OCI-LY3 (cell line): ENCODE measurements at regions not wholly inside any gene's neighbourhood (a gene's known extent, or its start where the extent isn't known, plus 50 kb on each side); places are given as distances from the start of the nearest gene placed in this dataset.

ENCODE experiments used
- H2AFZ ChIP-seq: fragments of 200-600, 300-600 bp; shearing (Covaris generic); 2 replicates; pipeline ENCODE4 v1.6.0; 2014; ENCODE audit warnings: antibody characterized with exemption, low read depth, low read length
- H3K27ac ChIP-seq: fragments of 200-600, 300-600 bp; sonication (generic); 2 replicates; pipeline ENCODE4 v1.5.1; 2014; ENCODE audit warnings: mild to moderate bottlenecking, low read length, moderate library complexity, mixed read lengths
- H3K27me3 ChIP-seq: fragments of 200-600, 300-600 bp; sonication (generic); 2 replicates; pipeline ENCODE4 v1.6.1; 2014; ENCODE audit warnings: low read depth, low read length, mixed read lengths
- H3K36me3 ChIP-seq: fragments of 200-600, 300-600 bp; sonication (generic); replicated peaks from 2 replicates; pipeline ENCODE3; 2014; ENCODE audit warnings: low read depth, low read length, mixed read lengths
- H3K4me1 ChIP-seq: fragments of 300-600, 200-600 bp; sonication (generic); 2 replicates; pipeline ENCODE4 v1.6.1; 2014; ENCODE audit warnings: low read length, mixed read lengths
- H3K4me2 ChIP-seq: fragments of 200-600, 300-600 bp; sonication (generic); 2 replicates; pipeline ENCODE4 v1.6.1; 2014; ENCODE audit warnings: low read length, mixed read lengths
- H3K4me3 ChIP-seq: fragments of 300-600, 200-600 bp; sonication (generic); 2 replicates; pipeline ENCODE4 v1.5.1; 2014; ENCODE audit warnings: antibody characterized with exemption, mild to moderate bottlenecking, low read length, moderate library complexity
- H3K79me2 ChIP-seq: fragments of 300-600, 200-600 bp; shearing (Covaris generic); 2 replicates; pipeline ENCODE4 v1.6.1; 2014; ENCODE audit warnings: mild to moderate bottlenecking, low read length, mixed read lengths
- H3K9ac ChIP-seq: fragments of 300-600, 200-600 bp; shearing (Covaris generic); 2 replicates; pipeline ENCODE4 v1.6.0; 2014; ENCODE audit warnings: mild to moderate bottlenecking, low read length, moderate library complexity
- H3K9me3 ChIP-seq: fragments of 200-600, 300-600 bp; shearing (Covaris generic); 2 replicates; pipeline ENCODE4 v1.6.1; 2014; ENCODE audit warnings: low read length, mixed read lengths; ENCODE audit not compliant: insufficient read depth
- H4K20me1 ChIP-seq: fragments of 200-600, 300-600 bp; sonication (generic); 2 replicates; pipeline ENCODE4 v1.6.1; 2016; ENCODE audit warnings: low read length, mixed read lengths; ENCODE audit not compliant: insufficient read depth
- EZH2phosphoT487 ChIP-seq: fragments of 200-600 bp; shearing (Covaris generic); IDR thresholded peaks from 2 replicates; pipeline ENCODE4 v1.6.1; 2018; ENCODE audit warnings: antibody characterized with exemption, mixed run types, low read depth
- TF ChIP-seq, protein P1 (sequence below): fragments of 200-600, 300-600 bp; sonication (generic); IDR thresholded peaks from 2 replicates; pipeline ENCODE4 v1.5.1; 2014; ENCODE audit warnings: antibody characterized with exemption, low read length, low read depth

DNA sequence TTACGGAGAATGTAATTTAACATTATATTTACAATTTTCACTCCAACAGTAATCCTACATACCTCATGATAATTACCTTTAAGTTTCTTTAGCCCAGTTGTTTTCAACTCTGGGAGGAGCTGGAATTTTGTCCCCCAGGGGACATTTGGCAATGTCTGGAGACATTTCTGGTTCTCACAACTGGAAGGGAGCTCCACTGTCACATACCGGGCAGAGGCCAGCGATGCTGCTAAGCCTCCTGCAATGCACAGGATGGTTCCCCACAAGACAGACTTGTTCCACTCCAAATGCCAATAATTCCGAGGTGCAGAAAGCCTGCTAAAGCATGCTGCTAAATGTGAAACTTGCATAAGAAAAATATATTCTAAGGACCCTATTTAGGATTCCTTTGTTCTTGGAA lies 251.1 kb upstream of the IRX5 start:
- H2AFZ ChIP-seq = no peak overlapping the region
- TF ChIP-seq, protein P1, sequence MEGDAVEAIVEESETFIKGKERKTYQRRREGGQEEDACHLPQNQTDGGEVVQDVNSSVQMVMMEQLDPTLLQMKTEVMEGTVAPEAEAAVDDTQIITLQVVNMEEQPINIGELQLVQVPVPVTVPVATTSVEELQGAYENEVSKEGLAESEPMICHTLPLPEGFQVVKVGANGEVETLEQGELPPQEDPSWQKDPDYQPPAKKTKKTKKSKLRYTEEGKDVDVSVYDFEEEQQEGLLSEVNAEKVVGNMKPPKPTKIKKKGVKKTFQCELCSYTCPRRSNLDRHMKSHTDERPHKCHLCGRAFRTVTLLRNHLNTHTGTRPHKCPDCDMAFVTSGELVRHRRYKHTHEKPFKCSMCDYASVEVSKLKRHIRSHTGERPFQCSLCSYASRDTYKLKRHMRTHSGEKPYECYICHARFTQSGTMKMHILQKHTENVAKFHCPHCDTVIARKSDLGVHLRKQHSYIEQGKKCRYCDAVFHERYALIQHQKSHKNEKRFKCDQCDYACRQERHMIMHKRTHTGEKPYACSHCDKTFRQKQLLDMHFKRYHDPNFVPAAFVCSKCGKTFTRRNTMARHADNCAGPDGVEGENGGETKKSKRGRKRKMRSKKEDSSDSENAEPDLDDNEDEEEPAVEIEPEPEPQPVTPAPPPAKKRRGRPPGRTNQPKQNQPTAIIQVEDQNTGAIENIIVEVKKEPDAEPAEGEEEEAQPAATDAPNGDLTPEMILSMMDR = no peak
- no peak for TF ChIP-seq EZH2phosphoT487
- H3K4me1 ChIP-seq = no peaks in the 10 kb centered on the region
- no peaks in the 10 kb centered on the region for H3K36me3 ChIP-seq
- H3K79me2 ChIP-seq = no peaks in the 10 kb centered on the region
- H3K4me2 ChIP-seq = no peak overlapping the region
- no peak overlapping the region for H3K9ac ChIP-seq
- H3K27ac ChIP-seq = no peak overlapping the region
- H3K4me3 ChIP-seq = no peak overlapping the region
- H3K9me3 ChIP-seq = no peaks in the 10 kb centered on the region
- H3K27me3 ChIP-seq = no peaks in the 10 kb centered on the region
- no peaks in the 10 kb centered on the region for H4K20me1 ChIP-seq

DNA sequence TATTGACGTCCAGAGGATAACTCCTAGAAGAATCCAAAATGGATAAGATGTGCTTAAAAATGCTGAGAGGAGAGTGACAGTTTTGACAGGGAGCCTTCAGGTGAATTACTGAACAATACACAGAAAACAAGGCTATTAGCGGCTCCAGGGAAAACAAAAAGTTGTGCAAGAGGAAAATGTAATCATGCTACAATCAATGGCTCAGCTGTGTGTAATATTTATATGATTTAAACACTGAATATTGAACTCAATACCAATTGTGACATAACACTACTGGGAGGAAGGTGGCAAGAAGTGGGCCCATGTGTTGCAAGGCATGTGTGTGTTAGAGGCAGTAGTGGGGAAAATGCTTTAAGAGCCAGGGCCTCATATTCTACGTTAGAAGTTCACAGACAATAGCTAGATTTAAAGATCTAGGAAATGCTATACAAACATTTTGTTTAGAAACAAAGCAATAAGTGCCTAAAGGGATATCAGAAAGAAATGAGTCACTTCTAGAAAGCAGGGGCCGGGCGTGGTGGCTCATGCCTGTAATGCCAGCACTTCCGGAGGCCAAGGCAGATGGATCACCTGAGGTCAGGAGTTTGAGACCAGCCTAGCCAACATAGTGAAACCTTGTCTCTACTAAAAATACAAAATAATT lies 253.2 kb upstream of the IRX5 start:
- TF ChIP-seq, protein P1 = no peak
- no peak for TF ChIP-seq EZH2phosphoT487
- H3K4me1 ChIP-seq = no peaks in the 10 kb centered on the region
- no peaks in the 10 kb centered on the region for H3K27me3 ChIP-seq
- H2AFZ ChIP-seq = no peak overlapping the region
- H3K4me2 ChIP-seq = no peak overlapping the region
- H3K4me3 ChIP-seq = no peak overlapping the region
- H3K27ac ChIP-seq = no peak overlapping the region
- H3K36me3 ChIP-seq = no peaks in the 10 kb centered on the region
- no peaks in the 10 kb centered on the region for H4K20me1 ChIP-seq
- no peaks in the 10 kb centered on the region for H3K9me3 ChIP-seq
- H3K79me2 ChIP-seq = no peaks in the 10 kb centered on the region
- no peak overlapping the region for H3K9ac ChIP-seq

DNA sequence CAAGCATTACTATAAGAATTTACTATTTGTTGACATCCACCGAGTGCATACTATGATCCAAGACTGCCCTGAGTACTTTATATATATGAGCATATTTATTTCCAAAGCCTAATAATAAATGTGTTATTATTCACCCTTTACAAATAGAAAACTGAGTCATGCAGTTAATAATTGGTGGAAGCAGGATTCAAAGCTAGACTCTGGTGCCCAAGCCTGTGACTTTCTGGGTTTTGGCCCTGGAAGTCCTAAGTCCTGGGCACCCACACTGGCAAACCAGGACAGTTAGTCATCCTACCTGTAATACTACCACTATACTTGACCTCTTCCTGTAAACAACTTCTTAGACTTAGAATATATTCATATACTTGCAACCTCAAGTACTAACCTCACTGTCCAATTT lies 257.4 kb upstream of the IRX5 start:
- H3K36me3 ChIP-seq = no peaks in the 10 kb centered on the region
- no peaks in the 10 kb centered on the region for H3K79me2 ChIP-seq
- H3K27me3 ChIP-seq = no peaks in the 10 kb centered on the region
- H3K4me1 ChIP-seq = no peaks in the 10 kb centered on the region
- no peak overlapping the region for H3K4me3 ChIP-seq
- TF ChIP-seq, protein P1 = no peak
- TF ChIP-seq EZH2phosphoT487 = no peak
- H4K20me1 ChIP-seq = no peaks in the 10 kb centered on the region
- H2AFZ ChIP-seq = no peak overlapping the region
- H3K27ac ChIP-seq = no peak overlapping the region
- no peaks in the 10 kb centered on the region for H3K9me3 ChIP-seq
- no peak overlapping the region for H3K9ac ChIP-seq
- H3K4me2 ChIP-seq = no peak overlapping the region

DNA sequence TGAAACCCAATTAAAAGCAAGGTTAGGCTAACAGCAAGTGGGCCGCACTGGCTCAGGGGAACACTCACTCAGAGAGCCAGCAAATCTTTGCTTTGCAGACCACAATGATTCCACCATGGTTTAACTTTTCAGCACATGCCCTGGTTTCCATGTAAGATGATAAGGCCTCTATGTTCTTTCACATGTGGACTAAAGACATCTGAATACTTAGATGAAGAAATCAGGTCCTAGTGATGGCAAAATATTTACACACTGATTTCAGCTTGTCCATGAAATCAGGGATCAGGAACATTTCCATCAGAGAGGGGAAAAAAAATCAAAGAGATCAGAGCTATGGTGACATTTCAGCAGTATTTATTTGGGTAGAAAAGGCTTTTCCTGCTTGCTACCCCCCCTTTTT lies 258.2 kb upstream of the IRX5 start:
- H3K79me2 ChIP-seq = no peaks in the 10 kb centered on the region
- no peak for TF ChIP-seq EZH2phosphoT487
- TF ChIP-seq, protein P1 = no peak
- H3K9ac ChIP-seq = no peak overlapping the region
- no peaks in the 10 kb centered on the region for H3K9me3 ChIP-seq
- H2AFZ ChIP-seq = no peak overlapping the region
- no peaks in the 10 kb centered on the region for H3K27me3 ChIP-seq
- H3K27ac ChIP-seq = no peak overlapping the region
- H3K36me3 ChIP-seq = no peaks in the 10 kb centered on the region
- H3K4me3 ChIP-seq = no peak overlapping the region
- no peaks in the 10 kb centered on the region for H3K4me1 ChIP-seq
- no peak overlapping the region for H3K4me2 ChIP-seq
- H4K20me1 ChIP-seq = no peaks in the 10 kb centered on the region
